Ammon's horn (tissue), 1 donor: ENCODE measurements at regions not wholly inside any gene's neighbourhood (a gene's known extent, or its start where the extent isn't known, plus 50 kb on each side); places are given as distances from the start of the nearest gene placed in this dataset.

ENCODE experiments used
- DNase-seq: peaks from one replicate; pipeline ENCODE4 v3.0.0-alpha.2; 2016; ENCODE audit warnings: low spot score

- no peak for DNase-seq
Observed at GRCh38 chr4:101593666-101594065, 196.9 kb upstream of the BANK1 start.

- no peak for DNase-seq
Observed at GRCh38 chr4:101584306-101584705, 206.2 kb upstream of the BANK1 start.

DNA sequence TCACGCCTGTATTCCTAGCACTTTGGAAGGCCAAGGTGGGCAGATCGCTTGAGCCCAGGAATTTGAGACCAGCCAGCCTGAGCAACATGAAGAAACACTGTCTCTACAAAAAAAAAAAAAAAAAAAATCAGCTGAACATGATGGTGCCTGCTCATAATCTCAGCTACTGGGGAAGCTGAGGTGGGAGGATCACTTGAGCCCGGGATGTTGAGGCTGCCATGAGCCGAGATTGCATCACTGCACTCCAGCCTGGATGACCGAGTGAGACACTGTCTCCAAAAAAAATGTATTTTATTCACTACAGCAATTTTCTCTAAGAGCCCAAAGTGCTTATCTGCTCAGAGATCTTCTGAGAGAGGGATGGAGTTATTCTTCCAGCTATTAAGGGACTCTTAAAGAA lies 215.8 kb upstream of the PPP3CA start:
- DNase-seq = no peak

- no peak for DNase-seq
Observed at GRCh38 chr4:101556842-101557241, 209.5 kb upstream of the PPP3CA start.

DNA sequence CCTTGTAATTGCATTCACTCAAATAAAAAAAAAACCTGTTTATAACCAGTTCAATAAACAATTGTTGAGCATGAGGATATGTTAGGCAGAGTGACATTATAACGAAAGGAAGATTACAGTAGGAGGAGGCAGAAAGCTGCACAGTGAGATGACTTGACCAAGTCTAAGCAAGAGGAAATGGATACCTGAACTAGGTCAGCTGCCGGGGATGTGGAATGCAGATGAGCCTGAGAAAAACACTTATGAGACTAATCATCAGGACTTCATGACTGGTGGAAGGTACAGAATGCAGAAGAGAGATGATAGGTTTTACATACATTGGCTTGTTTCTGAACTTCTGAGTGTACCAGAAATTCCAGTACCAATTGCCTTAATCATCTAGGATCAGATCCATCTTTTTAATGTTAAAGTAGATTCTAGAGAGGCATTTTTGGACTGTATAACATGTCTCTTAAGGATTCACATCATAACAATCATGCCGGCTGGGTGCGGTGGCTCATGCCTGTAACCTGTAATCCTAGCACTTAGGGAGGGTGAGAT lies 208.1 kb upstream of the PPP3CA start:
- DNase-seq = no peak

DNA sequence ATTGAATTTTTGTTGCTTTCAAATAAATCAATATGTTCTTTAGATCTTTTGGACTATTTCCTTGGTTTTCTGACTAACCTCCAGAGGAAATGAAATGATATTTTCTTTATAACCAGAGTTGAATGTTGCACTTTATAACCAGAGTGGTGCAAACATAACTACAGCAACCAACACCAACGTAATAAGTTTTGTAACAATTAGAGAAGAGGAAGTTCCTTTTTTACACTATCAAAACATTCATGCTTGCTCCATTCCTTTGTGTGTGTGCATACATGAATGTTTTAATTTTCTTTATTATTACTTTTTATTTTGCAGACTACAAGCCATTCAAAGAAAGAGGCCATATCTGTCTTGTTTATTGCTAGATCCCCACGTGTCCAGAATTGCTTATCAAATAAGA lies 193.0 kb upstream of the PPP3CA start:
- DNase-seq = no peak

DNA sequence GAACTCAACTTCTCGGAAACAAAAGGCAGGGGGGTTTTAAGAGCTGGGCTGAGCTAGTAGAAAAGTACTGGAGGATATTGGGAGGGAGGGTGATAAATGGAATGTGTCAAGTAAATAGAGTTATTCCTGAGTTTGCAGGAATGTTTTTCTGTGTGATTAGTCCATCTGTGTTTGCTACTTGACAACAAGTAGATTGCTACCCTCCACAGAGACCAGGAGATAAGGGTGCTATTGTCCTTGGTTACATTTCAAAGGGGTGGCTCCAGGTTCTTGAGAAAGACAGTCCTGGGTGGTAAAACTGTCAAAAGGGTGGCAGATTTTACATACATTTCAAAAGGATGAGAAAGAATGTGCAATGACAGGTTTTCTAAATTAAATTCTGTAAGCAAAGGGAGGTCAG lies 181.2 kb upstream of the PPP3CA start:
- DNase-seq = no peak

GRCh38 chr4:101527188-101527587 lies 179.9 kb upstream of the PPP3CA start:
- DNase-seq = no peak

GRCh38 chr4:101515566-101515965 lies 168.2 kb upstream of the PPP3CA start:
- no peak for DNase-seq

GRCh38 chr4:101515099-101515498 lies 167.8 kb upstream of the PPP3CA start:
- no peak for DNase-seq

DNA sequence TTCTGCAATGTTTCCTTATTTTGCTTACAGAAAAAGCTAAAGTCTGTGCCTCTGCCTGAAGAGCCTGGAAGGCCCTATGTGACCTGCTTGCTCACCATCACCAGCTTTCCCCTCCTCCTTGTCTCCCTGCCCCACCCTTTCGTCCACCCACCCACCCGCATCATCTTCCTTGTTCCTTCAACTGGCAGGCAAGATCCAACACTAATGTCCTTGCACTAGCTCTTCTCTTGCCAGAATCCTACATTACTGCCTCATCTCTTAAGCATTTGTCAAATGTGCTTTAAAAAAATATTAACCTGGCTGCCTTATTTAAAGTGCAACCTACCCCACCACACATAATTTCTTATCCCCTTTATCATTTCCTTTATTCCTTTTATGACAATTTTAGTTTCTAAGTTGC lies 165.1 kb upstream of the PPP3CA start:
- no peak for DNase-seq

GRCh38 chr4:101501421-101501820 lies 154.1 kb upstream of the PPP3CA start:
- no peak for DNase-seq

DNA sequence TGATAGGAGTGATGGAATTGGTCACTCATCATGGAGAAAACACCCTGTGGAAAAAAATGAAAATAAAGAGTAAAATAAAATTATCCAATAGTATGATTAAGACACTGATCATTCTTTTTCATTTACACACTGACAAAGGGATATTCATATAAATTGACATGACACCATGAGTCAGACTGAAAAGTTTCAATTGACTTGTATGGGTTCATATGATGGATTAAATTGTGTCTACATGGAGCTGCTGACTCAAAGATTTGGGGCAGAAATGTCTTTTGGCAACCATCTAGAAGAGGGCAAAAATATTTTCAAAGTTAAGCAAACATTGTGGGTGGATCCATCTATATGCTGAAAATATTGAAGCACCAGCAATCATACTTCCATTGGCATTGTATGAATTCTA lies 153.4 kb upstream of the PPP3CA start:
- DNase-seq = no peak

DNA sequence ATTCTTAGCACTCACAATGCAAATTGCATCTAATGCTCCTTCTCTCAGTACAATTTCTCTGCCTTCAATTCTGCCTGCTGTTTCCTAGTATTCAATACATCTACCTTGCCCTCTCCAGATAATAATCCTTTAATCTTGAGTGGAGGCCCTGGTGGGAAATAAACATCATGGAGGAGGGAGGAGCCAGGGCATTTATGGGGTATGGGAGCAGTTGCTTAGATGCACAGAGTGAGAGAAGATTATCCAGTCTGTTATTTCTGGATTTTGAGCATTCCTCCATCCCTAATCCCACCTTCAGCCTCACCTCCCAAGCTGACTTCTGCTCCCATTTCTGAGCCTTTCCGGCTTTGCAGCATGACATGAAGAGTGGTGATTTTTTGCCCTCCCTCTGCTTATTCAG lies 127.9 kb upstream of the PPP3CA start:
- no peak for DNase-seq

DNA sequence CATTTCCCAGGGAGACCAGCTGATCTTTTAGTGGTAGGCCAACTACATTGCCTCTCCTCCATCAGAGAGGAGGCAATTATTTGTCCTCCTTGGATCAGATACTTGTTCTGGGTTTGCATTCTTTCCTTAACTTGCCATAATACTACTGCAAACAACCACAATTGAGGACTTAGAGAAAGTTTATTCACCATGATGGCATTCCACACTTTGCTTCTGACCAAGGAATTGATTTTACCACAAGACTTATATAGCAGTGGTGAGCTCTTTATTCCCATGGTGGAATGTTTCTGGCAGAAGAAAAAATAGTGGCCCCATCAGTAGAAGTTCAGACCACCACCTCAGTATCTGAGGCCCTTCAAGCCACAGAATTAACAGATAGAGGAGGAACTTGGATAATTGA lies 123.9 kb upstream of the PPP3CA start:
- no peak for DNase-seq

DNA sequence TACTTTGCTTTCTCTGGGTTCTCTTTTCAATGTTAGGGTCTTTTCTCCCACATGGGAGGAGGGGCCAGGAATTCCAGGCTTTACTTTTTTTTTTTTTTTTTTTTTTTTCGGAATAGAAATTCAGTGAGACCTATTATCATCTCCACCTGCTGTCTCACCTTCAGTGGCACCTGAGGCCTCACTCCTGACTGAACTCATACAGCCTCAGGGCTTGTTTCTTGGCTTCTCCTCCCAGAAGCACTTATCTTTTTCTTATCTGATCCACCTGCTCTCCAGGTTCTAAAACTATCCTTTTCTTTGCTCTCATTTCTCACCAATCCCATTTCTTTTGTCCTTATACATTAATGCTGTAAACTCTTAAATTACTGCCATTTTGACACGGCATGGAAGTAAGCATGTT lies 117.3 kb upstream of the PPP3CA start:
- no peak for DNase-seq

DNA sequence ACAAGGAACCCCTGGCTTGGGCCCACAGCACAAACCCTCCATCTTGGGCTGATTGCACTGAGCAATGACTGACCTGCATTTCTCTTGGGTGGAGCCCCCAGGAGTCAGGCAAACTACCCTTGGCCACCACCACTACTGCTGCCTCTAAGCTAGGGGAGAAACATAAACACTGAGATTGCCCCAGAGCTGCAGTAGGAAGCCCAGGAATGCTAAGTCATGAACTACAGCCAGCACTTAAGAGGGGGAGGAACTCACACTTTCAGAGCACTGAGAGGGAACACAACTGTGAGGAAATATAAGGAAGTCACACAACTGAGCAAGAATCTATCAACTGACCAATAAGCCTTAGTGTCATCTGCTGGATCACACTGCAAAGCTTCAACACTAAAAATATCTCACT lies 111.6 kb upstream of the PPP3CA start:
- DNase-seq = no peak

DNA sequence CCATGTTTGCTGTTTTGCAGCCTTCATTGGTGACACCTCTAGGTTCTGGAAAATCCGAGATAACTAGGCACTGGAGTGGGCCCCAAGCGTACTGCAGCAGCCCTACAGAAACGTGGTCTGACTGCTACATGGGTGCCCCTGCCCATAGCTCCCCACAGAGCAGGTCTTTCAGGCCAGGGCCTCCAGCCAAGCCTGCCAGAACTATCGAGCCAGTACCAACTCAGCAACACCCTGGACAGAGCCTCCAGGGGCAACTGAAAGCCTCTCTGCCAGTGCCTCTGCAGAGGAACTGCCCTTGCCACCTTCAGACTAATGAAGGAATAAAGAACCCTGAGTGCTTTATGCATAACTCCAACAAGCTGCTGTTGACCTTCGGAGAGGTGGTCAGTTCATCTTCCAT lies 111.1 kb upstream of the PPP3CA start:
- no peak for DNase-seq

DNA sequence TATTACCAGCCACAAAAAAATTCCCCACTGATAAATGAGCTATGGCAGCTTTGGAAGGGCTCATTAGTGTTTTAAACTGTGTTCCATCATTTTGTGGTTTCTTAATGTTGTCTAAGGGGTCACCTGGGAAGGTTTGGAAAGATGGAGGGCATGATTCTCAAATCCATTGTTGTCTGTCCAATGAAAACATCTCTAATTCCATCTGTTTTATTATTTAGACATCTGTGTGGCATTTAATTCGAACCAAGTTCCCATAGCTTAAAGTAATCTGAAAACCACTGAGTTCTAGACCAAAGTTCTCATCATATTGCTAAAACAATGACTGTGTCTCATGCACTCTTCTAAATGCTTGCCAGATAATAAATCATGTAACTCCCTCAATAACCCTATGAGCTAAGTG lies 103.8 kb upstream of the PPP3CA start:
- DNase-seq = no peak

DNA sequence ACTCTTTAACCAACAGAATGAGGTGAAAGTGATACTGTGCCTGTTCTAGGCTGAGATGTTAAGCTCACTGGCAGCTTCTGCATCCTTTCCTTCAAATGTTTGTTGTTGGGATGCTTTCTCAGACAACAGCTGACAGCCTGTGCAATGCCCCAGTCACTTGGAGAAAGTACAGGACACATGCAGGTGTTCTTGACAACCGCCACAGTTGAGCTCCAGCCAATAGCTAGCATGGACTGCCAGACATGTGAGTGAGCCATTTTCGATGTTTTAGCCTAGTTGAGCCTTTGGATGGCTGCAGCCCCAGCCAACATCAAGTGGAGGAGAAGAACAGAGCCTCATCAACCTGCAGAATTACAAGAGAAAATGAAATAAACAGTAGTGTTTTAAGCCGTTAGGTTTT lies 94.1 kb upstream of the PPP3CA start:
- DNase-seq = no peak

DNA sequence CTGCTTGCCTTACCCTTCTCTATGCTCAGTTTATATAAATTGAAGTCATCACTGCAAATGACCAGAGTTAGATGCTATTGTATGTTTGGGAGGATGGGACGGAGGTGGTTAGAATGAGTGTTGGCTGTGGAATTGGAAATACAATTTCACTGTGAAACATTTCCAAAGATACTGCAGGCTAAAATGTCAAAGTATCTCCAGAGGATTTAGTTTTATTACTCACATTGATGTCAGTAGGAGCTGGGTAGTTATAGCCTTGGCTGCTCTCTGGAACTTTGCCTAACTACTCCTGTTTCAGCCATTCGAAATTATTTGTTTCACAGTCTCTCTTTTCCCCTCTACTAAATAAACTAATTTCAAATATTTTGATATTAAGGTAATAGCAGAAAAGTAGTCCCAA lies 92.6 kb upstream of the PPP3CA start:
- DNase-seq = no peak

GRCh38 chr4:101421386-101421785 lies 74.1 kb upstream of the PPP3CA start:
- no peak for DNase-seq

DNA sequence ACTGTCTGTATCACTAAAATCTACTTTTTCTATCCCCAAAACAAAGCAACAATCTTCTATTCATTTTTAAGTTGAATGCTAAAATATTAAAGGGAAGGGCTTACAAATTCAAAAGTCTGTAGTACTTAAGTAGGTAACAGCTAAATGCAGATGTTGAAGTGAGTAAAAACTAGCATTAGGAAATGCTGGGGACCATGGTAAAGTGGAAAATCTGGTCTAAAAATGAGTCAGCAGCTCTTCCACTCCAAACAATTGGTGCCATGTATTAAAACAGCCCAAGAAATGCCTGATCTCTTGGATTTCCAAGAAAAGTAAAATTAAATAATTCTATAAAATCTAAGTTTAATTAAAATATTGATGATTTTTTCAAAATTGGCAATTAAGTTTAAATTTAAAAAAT lies 73.3 kb upstream of the PPP3CA start:
- DNase-seq = no peak

- no peak for DNase-seq
Observed at GRCh38 chr4:101419336-101420135, 72.2 kb upstream of the PPP3CA start.
